ENCODE measurements at regions not wholly inside any gene's neighbourhood (a gene's known extent, or its start where the extent isn't known, plus 50 kb on each side); places are given as distances from the start of the nearest gene placed in this dataset.

- TF ChIP-seq, protein P1, sequence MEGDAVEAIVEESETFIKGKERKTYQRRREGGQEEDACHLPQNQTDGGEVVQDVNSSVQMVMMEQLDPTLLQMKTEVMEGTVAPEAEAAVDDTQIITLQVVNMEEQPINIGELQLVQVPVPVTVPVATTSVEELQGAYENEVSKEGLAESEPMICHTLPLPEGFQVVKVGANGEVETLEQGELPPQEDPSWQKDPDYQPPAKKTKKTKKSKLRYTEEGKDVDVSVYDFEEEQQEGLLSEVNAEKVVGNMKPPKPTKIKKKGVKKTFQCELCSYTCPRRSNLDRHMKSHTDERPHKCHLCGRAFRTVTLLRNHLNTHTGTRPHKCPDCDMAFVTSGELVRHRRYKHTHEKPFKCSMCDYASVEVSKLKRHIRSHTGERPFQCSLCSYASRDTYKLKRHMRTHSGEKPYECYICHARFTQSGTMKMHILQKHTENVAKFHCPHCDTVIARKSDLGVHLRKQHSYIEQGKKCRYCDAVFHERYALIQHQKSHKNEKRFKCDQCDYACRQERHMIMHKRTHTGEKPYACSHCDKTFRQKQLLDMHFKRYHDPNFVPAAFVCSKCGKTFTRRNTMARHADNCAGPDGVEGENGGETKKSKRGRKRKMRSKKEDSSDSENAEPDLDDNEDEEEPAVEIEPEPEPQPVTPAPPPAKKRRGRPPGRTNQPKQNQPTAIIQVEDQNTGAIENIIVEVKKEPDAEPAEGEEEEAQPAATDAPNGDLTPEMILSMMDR (IDR thresholded peaks at IDR 0.05; ENCODE audit: low read depth, low read length) = no peak
- H3K27me3 ChIP-seq = peaks cover 7% of the 10 kb centered on the region
Measured at GRCh38 chr15:29563112-29563511, 259.2 kb downstream of the TJP1 start.

DNA sequence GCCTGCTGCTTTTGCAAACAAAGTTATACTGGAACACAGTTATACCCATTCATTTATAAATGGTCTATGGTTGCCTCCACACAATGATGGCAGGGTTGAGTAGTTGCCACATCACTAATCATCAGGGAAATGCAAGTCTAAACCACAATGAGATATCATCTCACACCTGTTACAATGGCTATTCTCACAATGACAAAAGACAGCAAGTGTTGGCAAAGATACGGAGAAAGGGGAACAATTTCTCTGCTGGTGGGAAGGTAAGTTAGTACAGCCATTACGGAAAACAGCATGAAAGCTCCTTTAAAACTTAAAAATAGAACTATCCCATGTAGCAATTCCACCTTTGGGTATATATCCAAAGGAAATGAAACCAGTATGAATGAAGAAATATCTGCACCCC is 261.4 kb downstream of the TJP1 start:
- DNase-seq (ENCODE audit: low read depth in 1 of 2, low spot score in 1 of 2) = no peak
- Histone ChIP-seq H3K36me3 (no peaks in the 10 kb centered on the region), H3K27ac (no peak overlapping the region), H3K9me3 (ENCODE audit: low read depth) (no peaks in the 10 kb centered on the region), H3K27me3 (no peaks in the 10 kb centered on the region), H3K4me3 (no peak overlapping the region), H3K4me1 (ENCODE audit: low read depth) (no peaks in the 10 kb centered on the region)
- TF ChIP-seq, protein P1 (IDR thresholded peaks at IDR 0.05; ENCODE audit: low read depth, low read length) = no peak

More at GRCh38 chr15:29563112-29563511, 259.2 kb downstream of the TJP1 start:
- Histone ChIP-seq H3K4me3 (no peak overlapping the region), H3K4me1 (ENCODE audit: low read depth) (no peaks in the 10 kb centered on the region), H3K9me3 (ENCODE audit: low read depth) (no peaks in the 10 kb centered on the region), H3K36me3 (no peaks in the 10 kb centered on the region), H3K27ac (no peak overlapping the region)
- no peak for DNase-seq (ENCODE audit: low read depth in 1 of 2, low spot score in 1 of 2)

DNA sequence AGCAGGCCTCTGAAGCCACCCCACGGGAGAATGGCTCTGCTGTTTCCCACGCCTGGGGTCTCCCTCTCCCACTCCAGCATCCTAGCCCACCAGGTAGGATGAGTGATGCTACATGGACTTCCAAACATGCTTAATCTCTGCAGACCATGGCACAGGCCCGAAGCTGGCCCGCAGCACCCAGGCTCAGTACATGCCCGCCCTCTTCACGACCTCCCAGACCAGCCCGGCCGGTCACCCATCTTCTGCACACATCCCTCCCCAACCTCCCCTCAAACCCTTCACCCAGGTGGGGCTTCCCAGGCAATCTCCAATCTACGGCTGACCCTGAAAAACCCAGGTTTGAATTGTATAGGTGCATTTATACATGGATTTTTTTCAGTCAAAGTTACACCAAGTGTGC is 264.0 kb downstream of the TJP1 start:
- H3K27me3 ChIP-seq = no peaks in the 10 kb centered on the region
- no peak overlapping the region for H3K4me3 ChIP-seq
- H3K36me3 ChIP-seq = no peaks in the 10 kb centered on the region
- H3K4me1 ChIP-seq (ENCODE audit: low read depth) = no peaks in the 10 kb centered on the region
- no peak overlapping the region for H3K27ac ChIP-seq
- DNase-seq (ENCODE audit: low read depth in 1 of 2, low spot score in 1 of 2) = no peak
- H3K9me3 ChIP-seq (ENCODE audit: low read depth) = no peaks in the 10 kb centered on the region
- TF ChIP-seq, protein P1 (IDR thresholded peaks at IDR 0.05; ENCODE audit: low read depth, low read length) = no peak

GRCh38 chr15:29557171-29557570 is 265.1 kb downstream of the TJP1 start:
- Histone ChIP-seq H3K4me1 (ENCODE audit: low read depth) (no peaks in the 10 kb centered on the region), H3K27me3 (no peaks in the 10 kb centered on the region), H3K9me3 (ENCODE audit: low read depth) (no peaks in the 10 kb centered on the region), H3K27ac (no peak overlapping the region), H3K36me3 (no peaks in the 10 kb centered on the region), H3K4me3 (no peak overlapping the region)
- DNase-seq (ENCODE audit: low read depth in 1 of 2, low spot score in 1 of 2) = no peak
- TF ChIP-seq, protein P1 (IDR thresholded peaks at IDR 0.05; ENCODE audit: low read depth, low read length) = no peak

GRCh38 chr15:29556380-29556779 is 265.9 kb downstream of the TJP1 start:
- no peaks in the 10 kb centered on the region for H3K9me3 ChIP-seq (ENCODE audit: low read depth)
- H3K4me3 ChIP-seq = no peak overlapping the region
- no peaks in the 10 kb centered on the region for H3K4me1 ChIP-seq (ENCODE audit: low read depth)
- peak in 1 of 2 donors; percentile 11 for DNase-seq (ENCODE audit: low read depth in 1 of 2, low spot score in 1 of 2)
- TF ChIP-seq, protein P1 (IDR thresholded peaks at IDR 0.05; ENCODE audit: low read depth, low read length) = no peak
- no peaks in the 10 kb centered on the region for H3K27me3 ChIP-seq
- H3K27ac ChIP-seq = no peak overlapping the region
- H3K36me3 ChIP-seq = no peaks in the 10 kb centered on the region

- H3K27ac ChIP-seq = no peak overlapping the region
- DNase-seq (ENCODE audit: low read depth in 1 of 2, low spot score in 1 of 2) = no peak
- no peaks in the 10 kb centered on the region for H3K27me3 ChIP-seq
- TF ChIP-seq, protein P1 (IDR thresholded peaks at IDR 0.05; ENCODE audit: low read depth, low read length) = no peak
- H3K4me1 ChIP-seq (ENCODE audit: low read depth) = no peaks in the 10 kb centered on the region
- no peaks in the 10 kb centered on the region for H3K36me3 ChIP-seq
- no peaks in the 10 kb centered on the region for H3K9me3 ChIP-seq (ENCODE audit: low read depth)
- H3K4me3 ChIP-seq = no peak overlapping the region
Measured at GRCh38 chr15:29554531-29554930, 267.7 kb downstream of the TJP1 start.

Measured in cardiac muscle cell (in vitro differentiated cells and primary cell).